CD4-positive, alpha-beta T cell treated with Interleukin-6 for 4 hours (primary cell): ENCODE measurements at regions not wholly inside any gene's neighbourhood (a gene's known extent, or its start where the extent isn't known, plus 50 kb on each side); places are given as distances from the start of the nearest gene placed in this dataset.
"Not testable (repeated sequence)": the region's sequence is repeated elsewhere in the genome, so short reads cannot be mapped to it uniquely, and the experiment has no call there.

ENCODE experiments used
- DNase-seq: peaks from one replicate; pipeline ENCODE4 v3.0.0-alpha.2; 2020; ENCODE audit warnings: mixed read lengths

DNA sequence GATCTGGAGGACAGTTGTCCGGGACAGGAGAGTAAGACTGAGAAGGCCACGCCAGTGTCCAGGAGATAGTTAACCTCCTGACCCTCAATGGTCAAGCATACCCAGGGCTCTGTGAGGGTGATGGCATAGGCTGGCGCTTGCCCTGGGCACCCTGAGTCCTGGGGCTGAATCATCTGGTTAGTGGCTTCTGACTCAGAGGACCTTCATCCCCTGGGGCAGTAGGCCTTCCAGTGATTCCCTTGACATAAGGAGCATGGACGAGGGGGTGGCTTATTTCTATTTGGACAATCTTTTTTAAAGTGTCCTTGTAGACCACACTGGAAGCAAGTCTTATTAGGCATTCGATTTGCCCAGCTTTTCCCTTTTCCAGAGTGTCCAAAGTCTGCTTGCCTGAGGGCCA, 108.4 kb upstream of the SHISA3 start:
- DNase-seq: not testable (repeated sequence)

DNA sequence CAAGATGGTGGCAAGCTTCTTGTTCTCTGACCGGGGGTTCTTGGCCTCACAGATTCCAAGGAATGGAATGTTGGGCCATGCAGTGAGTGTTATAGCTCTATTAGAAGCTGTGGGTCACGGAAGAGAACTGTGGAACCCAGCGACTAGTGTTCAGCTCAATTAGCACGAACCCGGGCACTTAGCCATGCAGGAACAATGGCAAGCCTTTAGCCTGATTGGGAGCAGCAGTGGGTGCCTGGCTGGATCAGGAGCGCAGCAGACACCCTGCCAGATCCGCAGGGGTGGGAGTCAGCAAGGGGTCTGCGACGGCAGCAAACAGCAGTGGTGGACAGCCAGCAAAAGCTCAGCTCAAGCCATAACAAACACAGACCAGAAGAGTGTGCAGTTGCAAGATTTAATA, 105.1 kb upstream of the SHISA3 start:
- DNase-seq: not testable (repeated sequence)

- no peak for DNase-seq
These were observed 103.1 kb upstream of the SHISA3 start for GRCh38 chr4:42293967-42294813.

- no peak for DNase-seq
These were observed 101.1 kb upstream of the SHISA3 start for GRCh38 chr4:42296196-42296595.

DNA sequence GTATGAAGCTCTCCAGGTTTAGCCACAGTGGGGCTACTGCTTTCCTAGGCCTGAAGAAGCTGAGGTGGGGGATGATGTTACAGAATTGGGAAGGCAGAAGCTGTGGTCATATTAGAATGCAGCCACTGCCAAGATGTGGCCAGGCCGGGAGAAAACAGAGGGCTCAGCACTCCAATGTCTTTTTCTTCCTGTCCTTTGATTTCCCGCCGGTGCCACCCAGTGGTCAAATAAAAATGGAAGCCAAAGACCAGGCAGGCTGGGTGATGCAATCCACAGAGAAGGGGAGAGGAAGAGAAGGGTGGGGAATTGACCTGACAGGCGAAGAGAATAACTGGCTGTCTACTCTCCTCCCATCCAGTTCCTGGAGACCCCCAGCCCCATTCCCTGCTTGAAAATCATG, 94.9 kb upstream of the SHISA3 start:
- no peak for DNase-seq

DNA sequence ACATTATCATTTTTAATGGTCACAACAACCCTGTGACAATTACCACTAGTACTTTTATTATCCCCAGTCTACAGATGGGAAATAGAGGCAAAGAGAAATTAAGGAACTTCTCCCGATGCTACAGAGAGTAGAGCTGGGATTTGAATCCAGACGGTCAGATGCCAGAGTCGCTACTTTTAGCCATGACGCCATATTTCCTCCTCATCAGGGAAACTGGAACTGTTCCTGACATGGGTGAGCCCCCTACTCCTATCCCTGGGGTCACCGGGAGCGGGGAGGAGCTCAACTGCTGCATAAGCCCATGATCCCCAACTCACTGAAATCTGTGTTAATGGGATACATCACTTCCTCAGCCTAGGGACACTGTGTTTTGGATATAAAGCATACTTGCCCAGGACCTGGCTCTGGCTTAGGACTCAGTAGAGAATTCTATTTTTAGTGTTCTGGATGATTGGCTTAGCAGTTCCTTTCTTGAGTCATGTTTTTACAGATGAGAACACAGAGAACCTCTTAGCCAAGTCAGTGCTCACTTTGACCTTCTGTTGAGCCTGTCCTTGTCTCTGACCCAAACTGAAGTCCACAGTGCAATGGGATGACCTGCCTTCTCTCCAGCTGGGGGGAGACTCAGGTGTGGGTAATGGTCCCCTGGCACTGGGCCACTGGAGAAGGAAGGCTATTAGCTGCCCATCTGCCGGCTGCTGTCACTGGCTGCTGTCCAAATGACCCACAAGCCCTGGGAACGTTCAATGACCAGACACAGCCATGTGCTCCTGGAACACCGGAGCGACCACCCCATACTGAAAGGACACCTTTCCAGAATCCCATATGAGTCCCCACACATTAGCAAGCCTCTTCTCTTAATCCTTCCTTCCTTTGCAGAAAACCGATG, 90.8 kb upstream of the SHISA3 start:
- DNase-seq: no peak

DNA sequence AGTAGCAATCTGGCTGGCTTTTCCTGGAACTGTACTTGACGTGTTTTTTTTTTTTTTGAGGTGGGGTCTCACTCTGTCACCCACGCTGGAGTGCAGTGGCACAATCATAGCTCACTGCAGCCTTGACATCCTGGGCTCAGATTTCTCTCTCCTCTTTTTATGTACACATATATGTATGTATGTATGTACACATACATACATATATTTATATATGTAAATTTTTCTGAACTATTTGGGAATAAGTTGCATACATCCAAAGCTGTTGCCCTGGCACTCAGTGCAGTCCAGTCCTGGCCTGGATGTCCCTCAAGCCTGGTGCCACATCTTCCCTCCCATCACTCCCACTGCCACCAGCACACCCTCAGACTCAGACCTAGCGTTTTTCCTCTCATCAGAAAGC, 89.0 kb upstream of the SHISA3 start:
- no peak for DNase-seq

DNA sequence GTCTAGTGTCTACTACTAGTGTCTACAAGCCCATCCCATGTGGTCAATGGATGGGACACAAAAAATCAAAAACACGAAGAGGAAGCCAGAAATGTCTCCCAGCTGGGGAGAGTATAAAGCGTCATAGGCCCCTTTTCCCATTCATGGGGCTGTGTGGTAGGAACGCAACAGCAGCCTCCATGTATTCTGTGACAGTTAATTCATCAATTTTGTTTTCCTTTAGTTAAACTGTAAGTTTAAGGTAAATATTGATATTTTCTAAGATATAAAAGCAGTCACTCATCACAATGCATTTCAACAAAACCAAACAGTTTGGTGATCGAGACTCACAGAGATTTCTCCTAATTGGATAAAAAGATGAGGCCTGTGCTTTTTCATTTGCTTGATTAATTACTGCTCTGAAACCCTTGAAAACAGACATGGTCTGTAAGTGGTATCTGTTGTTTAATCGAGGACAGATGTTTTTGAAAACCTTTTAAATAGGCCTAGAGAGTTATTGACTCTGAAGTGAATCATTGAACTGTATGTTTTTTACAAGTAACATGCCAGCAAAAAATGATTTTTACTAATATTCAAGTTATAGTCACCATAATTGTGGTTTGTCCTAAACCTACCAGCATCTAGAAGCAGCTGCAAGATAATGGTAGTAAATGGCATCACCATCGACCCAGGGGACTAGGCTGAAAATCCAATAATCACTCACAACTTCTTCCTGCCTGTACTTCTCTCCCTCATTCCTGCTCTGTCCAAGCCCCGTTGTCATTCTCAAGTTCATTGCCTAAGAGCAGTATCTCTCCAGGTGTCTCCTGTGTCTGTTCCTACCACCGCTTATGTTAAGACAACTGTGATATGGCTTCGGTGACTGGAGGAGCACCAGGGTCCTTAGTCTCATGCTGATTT, 87.7 kb upstream of the SHISA3 start:
- DNase-seq: no peak

- DNase-seq: no peak
These were observed 86.9 kb upstream of the SHISA3 start for GRCh38 chr4:42310358-42310757.

DNA sequence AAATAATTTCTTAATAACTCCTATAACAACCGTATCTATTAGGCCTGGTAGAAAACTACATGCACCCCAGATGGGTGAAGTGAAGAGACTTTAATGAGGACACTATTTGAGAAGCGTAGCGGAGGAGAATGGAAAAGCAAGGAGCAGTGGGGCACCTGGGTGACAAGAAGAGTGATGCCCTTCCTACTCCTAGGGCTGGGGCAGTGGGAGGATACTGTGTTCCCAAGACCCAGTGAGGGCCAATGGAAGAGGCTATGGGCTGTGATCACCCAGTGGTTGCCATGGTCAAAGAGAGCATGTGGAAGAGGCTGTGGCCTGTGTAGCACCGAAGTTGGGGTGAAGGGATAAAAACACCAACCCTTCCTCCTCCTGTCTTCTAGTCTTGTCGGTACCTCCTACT, 86.5 kb upstream of the SHISA3 start:
- no peak for DNase-seq

DNA sequence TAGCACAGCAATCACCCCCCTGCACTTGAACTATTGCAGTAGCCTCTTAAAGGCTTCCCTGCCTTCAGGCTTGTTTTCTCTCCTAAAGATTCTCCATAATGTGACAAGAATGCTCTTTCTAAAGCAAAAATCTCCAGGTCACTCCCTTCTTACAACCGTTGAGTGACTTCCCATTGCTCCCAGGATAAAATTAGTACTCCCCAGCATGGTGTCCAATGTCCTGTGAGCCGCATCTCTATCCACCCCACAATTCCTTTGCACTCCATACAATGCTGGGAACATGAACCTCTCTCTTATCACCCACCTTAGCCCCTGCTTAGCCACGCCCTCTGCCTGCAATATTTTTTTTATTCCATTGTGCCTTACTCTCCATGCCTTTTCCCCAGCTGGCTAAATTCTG, 85.7 kb upstream of the SHISA3 start:
- no peak for DNase-seq

- DNase-seq: not testable (repeated sequence)
These were observed 83.9 kb upstream of the SHISA3 start for GRCh38 chr4:42313420-42313819.

DNA sequence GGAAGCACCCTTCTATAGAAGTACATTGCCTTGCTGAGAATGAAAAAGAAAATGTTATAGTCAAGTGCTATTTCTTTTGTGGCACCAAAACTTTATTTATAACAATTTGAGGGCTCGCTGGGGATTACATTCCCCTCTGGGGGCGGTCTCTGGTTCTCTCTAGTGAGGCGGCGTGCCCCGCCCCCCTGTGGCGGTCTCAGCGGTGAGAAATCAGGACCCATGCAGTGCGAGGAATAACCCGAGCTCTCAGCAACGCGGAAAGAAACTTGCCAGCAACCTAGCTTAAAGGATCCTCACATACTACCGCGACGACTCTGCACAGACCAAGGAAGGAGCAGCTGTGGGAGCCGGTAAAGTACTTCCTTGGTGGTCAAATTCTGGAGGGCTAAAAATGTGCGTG, 83.4 kb upstream of the SHISA3 start:
- no peak for DNase-seq

DNA sequence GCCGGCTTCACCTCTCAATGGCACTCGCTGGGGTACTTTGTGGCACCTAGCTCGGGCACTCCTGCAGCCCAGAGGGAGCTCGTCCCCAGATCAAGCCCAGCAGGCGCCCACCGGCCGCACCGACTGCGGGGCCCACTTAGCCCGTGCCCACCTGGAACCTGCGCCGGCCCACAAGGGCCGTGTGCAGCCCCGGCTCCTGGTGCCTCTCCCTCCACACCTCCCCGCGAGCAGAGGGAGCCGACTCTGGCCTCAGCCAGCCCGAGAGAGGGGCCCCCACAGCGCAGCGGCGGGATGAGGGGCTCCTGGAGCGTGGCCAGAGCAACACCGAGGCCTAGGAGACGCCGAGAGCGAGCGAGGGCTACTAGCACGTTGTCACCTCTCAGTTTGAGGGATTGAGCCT, 82.1 kb upstream of the SHISA3 start:
- DNase-seq: no peak

- DNase-seq: no peak
These were observed 76.4 kb upstream of the SHISA3 start for GRCh38 chr4:42320822-42321388.

DNA sequence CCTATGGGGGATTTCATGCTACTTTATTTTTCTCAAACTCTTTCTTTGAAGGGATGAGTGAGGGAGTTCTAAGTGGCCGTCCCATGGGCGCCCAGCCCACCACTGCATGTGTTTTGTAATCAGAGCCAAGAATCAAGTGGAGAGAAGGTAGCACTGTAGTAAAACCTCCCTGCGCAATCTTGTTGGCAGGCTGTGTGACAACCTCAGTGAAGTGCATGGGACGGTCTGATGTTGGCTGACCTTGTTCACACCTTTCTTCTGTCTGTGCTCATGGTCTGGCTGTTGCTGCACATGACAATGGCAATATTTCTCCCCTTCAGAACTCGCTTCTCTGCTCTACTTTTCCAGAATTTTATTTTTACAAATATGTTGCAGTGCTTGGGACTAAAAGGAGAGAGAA, 71.2 kb upstream of the SHISA3 start:
- no peak for DNase-seq

GRCh38 chr4:42326524-42326923, 70.8 kb upstream of the SHISA3 start:
- no peak for DNase-seq

DNA sequence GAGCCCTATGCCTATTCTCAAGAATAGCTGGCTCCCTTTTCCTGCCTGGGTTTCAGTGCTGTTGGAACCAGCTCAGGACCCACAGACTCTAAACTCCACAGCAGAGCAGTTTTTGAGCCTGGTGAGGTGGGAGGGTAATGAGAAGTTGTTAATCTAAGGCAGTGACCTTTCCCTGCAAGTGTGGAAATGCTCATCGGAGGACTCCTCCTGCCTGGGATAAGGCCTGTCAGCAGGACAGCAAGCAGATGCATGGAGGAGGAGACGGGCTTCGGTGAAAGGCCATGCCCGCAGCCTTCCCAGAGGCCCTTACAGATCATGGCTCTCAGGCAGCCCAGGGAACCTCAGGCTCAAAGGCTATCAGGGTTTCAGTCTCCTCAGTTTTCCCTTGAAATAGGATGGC, 70.0 kb upstream of the SHISA3 start:
- no peak for DNase-seq

- DNase-seq: no peak
These were observed 68.3 kb upstream of the SHISA3 start for GRCh38 chr4:42328978-42329377.

DNA sequence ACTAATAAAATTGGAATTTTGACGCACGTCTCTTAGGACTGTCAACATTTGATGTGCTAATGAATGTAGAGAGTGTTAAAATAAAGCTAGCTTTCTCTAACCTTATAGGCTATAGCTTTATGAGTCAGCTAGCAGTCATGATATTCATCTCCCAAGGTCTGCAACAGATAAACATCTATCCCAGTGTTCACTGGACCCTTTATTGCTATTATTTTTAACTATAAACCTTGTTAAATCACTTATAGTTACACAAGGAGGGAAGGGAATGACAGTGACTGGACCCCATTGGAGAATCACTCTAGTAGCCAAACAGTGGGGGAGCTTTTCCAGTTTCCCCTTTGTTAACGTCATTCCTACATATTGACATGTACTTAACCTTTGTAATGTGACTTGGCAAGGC, 67.9 kb upstream of the SHISA3 start:
- no peak for DNase-seq

GRCh38 chr4:42330002-42330592, 67.2 kb upstream of the SHISA3 start:
- no peak for DNase-seq

DNA sequence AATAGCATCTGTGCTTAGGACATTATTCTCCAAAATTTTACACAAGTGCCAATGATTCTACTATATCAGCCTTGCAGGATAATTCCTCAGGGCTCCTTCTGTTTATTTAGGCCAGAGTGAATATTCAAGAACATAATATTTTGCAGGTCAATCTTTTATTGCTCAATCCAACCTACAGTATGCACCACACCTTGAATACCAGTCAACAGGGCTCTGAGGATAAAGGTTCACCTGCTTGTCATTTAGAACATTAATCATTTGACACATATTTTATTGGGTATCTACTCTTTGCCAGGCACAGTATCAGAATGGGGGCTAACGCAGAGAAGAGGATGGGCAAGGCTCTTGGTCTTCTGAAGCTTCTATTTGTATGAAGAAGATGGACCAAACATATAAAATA, 66.2 kb upstream of the SHISA3 start:
- DNase-seq: no peak
